Transverse colon (tissue), 4 donors: ENCODE measurements at regions not wholly inside any gene's neighbourhood (a gene's known extent, or its start where the extent isn't known, plus 50 kb on each side); places are given as distances from the start of the nearest gene placed in this dataset.

Experiments
- CTCF ChIP-seq, 5 experiments: fragments of 200-600 bp in 3 of 5; fragments of 450-650 bp in 2 of 5; sonication (generic) in 3 of 5; IDR thresholded peaks; 1 replicate in 2 of 5; 2 replicates in 3 of 5; pipeline ENCODE4 v1.5.1; 2016 to 2017; ENCODE audit warnings: antibody characterized with exemption in 5 of 5, inconsistent platforms in 3 of 5, mild to moderate bottlenecking in 2 of 5, moderate library complexity in 1 of 5
- POLR2A ChIP-seq: fragments of 450-650 bp; IDR thresholded peaks from one replicate; pipeline ENCODE4 v1.6.1; 2016; ENCODE audit warnings: antibody characterized with exemption, mild to moderate bottlenecking, moderate library complexity
- POLR2AphosphoS5 ChIP-seq, 3 donors: sonication (generic); formaldehyde crosslinking; IDR thresholded peaks; one replicate each; pipeline ENCODE4 v1.6.1; 2016; ENCODE audit warnings: antibody characterized with exemption in 3 of 3

GRCh38 chr21:31446226-31446855, 102.3 kb upstream of the TIAM1 start:
- no peak for TF ChIP-seq CTCF (IDR thresholded peaks at IDR 0.05)
- no peak for TF ChIP-seq POLR2A
- no peak for TF ChIP-seq POLR2AphosphoS5 (IDR thresholded peaks at IDR 0.05)
